KMS-11 (cell line): ENCODE measurements at regions not wholly inside any gene's neighbourhood (a gene's known extent, or its start where the extent isn't known, plus 50 kb on each side); places are given as distances from the start of the nearest gene placed in this dataset.

Source experiments
- H2AFZ ChIP-seq: fragments of 200-600 bp; sonication (generic); 2 replicates; pipeline ENCODE4 v1.6.1; 2016; ENCODE audit warnings: antibody characterized with exemption, mixed run types, low read depth
- H3K27ac ChIP-seq: fragments of 200-600 bp; sonication (generic); 2 replicates; pipeline ENCODE4 v1.6.1; 2016; ENCODE audit warnings: mild to moderate bottlenecking, mixed run types
- H3K27me3 ChIP-seq: fragments of 200-600 bp; sonication (generic); 2 replicates; pipeline ENCODE4 v1.6.1; 2017; ENCODE audit warnings: mild to moderate bottlenecking, low read depth, mixed run types, moderate library complexity; ENCODE audit not compliant: insufficient read depth
- H3K36me3 ChIP-seq: fragments of 200-600 bp; sonication (generic); 2 replicates; pipeline ENCODE4 v1.6.1; 2017; ENCODE audit warnings: mild to moderate bottlenecking, mixed run types; ENCODE audit not compliant: insufficient read depth
- H3K4me1 ChIP-seq: fragments of 200-600 bp; sonication (generic); 2 replicates; pipeline ENCODE4 v1.6.1; 2016; ENCODE audit warnings: mild to moderate bottlenecking, low read depth, mixed run types; ENCODE audit not compliant: poor library complexity, severe bottlenecking
- H3K4me2 ChIP-seq: fragments of 200-600 bp; sonication (generic); 2 replicates; pipeline ENCODE4 v1.7.0; 2016; ENCODE audit warnings: mild to moderate bottlenecking, mixed run types
- H3K4me3 ChIP-seq: fragments of 200-600 bp; sonication (generic); IDR thresholded peaks from 2 replicates; pipeline ENCODE4 v1.6.1; 2017; ENCODE audit warnings: low read depth, low read length, mixed read lengths; ENCODE audit not compliant: insufficient read depth
- H3K79me2 ChIP-seq: fragments of 200-600 bp; sonication (generic); 2 replicates; pipeline ENCODE4 v1.6.1; 2016; ENCODE audit warnings: low read depth, mixed run types; ENCODE audit not compliant: insufficient read depth
- H3K9ac ChIP-seq: fragments of 200-600 bp; sonication (generic); 2 replicates; pipeline ENCODE4 v1.6.1; 2016; ENCODE audit warnings: mild to moderate bottlenecking, mixed run types
- H4K20me1 ChIP-seq: fragments of 200-600 bp; sonication (generic); 2 replicates; pipeline ENCODE4 v1.6.1; 2016; ENCODE audit warnings: mild to moderate bottlenecking, mixed run types; ENCODE audit not compliant: insufficient read depth
- CTCF ChIP-seq: fragments of 200-600 bp; sonication (generic); conservative IDR thresholded peaks from 2 replicates; pipeline ENCODE4 v1.6.1; 2017; ENCODE audit warnings: low read depth, mild to moderate bottlenecking, antibody characterized with exemption, low read length, moderate library complexity, mixed read lengths

- H3K4me2 ChIP-seq, result no peak overlapping the region
- no peak overlapping the region for H3K27ac ChIP-seq
- H2AFZ ChIP-seq, result no peak overlapping the region
- no peak overlapping the region for H3K9ac ChIP-seq
- H3K36me3 ChIP-seq, result no peaks in the 10 kb centered on the region
- no peaks in the 10 kb centered on the region for H3K79me2 ChIP-seq
- no peak for TF ChIP-seq CTCF
- H4K20me1 ChIP-seq, result no peaks in the 10 kb centered on the region
- H3K4me1 ChIP-seq, result no peaks in the 10 kb centered on the region
- H3K27me3 ChIP-seq, result no peaks in the 10 kb centered on the region
- no peak overlapping the region for H3K4me3 ChIP-seq
Observed at GRCh38 chr12:130100634-130101362, 61.5 kb upstream of the FZD10 start.

GRCh38 chr12:130101370-130101769, 60.9 kb upstream of the FZD10 start:
- H2AFZ ChIP-seq, result no peak overlapping the region
- no peak overlapping the region for H3K4me3 ChIP-seq
- H3K4me2 ChIP-seq, result no peak overlapping the region
- H4K20me1 ChIP-seq, result no peaks in the 10 kb centered on the region
- no peak overlapping the region for H3K27ac ChIP-seq
- no peaks in the 10 kb centered on the region for H3K36me3 ChIP-seq
- TF ChIP-seq CTCF, result no peak
- no peaks in the 10 kb centered on the region for H3K4me1 ChIP-seq
- H3K9ac ChIP-seq, result no peak overlapping the region
- H3K79me2 ChIP-seq, result no peaks in the 10 kb centered on the region
- H3K27me3 ChIP-seq, result no peaks in the 10 kb centered on the region

- Histone ChIP-seq H3K27ac (no peak overlapping the region), H3K4me1 (no peaks in the 10 kb centered on the region), H3K4me3 (no peak overlapping the region), H3K27me3 (no peaks in the 10 kb centered on the region), H3K4me2 (no peak overlapping the region), H3K9ac (no peak overlapping the region), H2AFZ (no peak overlapping the region), H3K79me2 (no peaks in the 10 kb centered on the region), H3K36me3 (no peaks in the 10 kb centered on the region), H4K20me1 (no peaks in the 10 kb centered on the region)
- no peak for TF ChIP-seq CTCF
Observed at GRCh38 chr12:130102266-130102665, 60.0 kb upstream of the FZD10 start.

GRCh38 chr12:130104571-130105106, 57.6 kb upstream of the FZD10 start:
- Histone ChIP-seq H3K27ac (no peak overlapping the region), H3K4me2 (no peak overlapping the region), H2AFZ (no peak overlapping the region), H3K9ac (no peak overlapping the region), H3K4me1 (no peaks in the 10 kb centered on the region), H3K79me2 (no peaks in the 10 kb centered on the region), H3K4me3 (no peak overlapping the region), H3K27me3 (no peaks in the 10 kb centered on the region), H4K20me1 (no peaks in the 10 kb centered on the region), H3K36me3 (no peaks in the 10 kb centered on the region)
- TF ChIP-seq CTCF, result no peak
